Midbrain (tissue), 1 donor: ENCODE measurements at regions not wholly inside any gene's neighbourhood (a gene's known extent, or its start where the extent isn't known, plus 50 kb on each side); places are given as distances from the start of the nearest gene placed in this dataset.
"Not testable (repeated sequence)": the region's sequence is repeated elsewhere in the genome, so short reads cannot be mapped to it uniquely, and the experiment has no call there.

Source experiments
- DNase-seq: peaks from one replicate; lab custom pipeline; 2025; lab: John Stamatoyannopoulos, UW

DNA sequence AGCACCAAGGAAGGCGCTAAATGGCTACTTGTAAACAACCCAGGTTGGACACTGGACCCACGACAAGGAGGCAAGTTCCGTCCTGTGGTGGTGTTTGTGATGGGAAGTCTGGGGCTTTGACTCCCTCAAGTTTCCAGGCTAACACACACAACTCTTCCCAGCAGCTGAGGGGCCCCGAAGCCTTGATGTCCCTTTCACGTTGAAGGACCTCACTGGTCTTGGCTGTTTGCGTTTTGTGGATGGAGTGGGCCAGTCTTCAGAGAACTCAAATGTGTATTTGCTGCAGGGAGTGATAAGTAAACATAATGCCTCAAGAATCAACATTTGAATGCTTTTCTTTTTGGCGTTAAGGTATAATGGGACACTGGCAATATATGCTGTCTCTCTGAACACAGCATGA is 199.2 kb downstream of the TM9SF2 start:
- no peak for DNase-seq

DNA sequence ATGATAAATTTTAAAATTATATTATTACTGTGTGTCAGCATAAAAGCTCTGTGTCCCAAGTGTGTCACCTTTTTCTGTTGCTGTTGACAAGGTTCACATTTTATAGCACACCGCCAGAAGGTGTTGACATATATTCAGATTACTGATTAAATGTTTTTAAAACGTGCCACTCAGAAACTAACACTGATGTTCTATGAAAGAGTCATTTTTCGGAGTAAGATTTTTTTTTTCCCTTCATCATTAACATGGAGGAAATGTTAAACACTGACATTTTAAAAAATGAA is 197.5 kb downstream of the TM9SF2 start:
- no peak for DNase-seq

DNA sequence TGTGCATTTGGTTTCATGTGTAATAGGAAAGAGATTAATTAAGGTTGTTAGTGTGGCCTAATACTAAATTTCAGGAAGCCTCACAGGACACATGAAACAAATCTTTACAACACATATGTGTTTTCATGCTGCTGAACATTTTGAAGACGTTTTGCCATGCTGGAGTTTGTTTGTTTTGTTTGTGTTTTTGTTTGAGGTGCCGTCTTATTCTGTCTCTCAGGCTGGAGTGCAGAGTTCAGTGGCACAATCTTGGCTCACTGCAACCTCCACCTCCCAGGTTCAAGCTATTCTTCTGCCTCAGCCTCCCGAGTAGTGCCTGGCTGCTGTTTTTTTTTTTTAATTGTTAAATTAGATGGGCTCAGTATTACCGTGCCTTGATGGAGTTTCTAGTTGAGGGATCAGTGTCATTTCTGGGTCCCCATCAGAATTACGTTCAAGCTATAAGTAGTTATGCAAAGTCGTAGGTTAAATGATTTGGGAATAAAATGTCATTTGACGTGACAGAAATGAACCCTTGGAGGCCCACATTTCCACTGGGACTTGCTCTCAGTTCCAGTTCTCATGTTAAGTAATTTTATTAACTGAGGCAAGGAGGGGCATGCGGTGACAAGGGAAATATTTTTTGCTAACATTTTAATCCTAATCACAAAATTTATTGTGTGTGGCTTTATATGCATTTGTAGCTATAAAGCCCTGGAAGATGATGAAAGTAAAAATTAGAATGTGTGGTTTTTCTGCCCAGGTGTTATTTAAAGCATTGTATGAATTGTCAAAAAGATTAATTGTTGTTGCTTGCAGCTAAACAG is 196.9 kb downstream of the TM9SF2 start:
- no peak for DNase-seq

DNA sequence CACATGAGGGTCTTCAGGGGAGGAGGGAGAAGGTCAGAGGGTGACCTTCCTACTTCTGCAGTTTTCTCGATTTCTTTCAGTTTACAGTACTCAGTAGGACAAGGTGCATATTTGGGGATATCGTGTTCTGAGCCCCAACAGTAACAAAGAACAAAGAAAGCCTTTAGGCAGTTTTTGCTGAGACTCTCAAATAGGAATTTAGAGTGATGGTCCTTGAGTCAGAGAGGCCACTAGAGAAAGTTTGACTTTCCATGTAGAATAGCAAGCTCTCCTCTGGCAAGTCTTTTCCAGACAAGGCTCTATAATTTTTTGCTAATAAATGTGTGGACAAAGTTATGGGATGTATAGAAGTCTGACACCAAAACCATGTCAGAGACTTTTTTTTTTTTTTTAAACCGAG is 194.6 kb downstream of the TM9SF2 start:
- DNase-seq, result no peak

DNA sequence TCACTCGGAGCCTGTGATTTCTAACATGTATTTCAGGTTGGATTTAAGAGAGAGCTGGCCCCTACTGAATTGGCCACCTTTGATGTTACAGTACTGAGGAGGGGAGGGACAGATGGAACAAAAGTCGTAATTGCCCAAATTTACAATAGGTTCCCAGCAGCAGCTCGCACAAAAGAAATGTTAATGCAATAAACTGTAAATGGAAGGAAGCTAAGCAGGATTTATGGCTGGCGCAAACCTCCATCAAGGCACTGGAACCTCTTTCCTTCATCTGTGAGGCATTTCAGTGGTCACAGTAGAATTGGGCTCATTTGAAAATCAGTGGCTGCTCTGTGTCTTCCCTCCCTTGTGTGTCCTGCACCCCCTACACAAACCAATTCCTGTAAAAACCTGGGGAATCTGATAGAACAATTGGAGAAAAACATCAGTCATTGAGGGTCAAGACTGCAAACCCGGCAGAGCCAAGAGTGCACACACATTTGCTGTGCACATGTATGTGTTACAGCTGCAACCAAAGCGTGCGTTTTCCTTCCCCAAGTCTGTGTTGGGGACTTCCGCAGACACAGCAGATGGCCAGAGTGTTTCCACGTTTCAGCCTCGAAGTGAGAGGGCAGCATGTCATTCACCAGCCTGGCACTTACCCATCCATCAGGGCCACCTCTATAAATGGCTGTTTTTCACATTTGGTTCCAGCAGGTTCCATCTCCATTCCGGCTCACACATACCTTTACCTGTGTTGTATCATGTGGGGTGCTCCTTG is 192.8 kb downstream of the TM9SF2 start:
- DNase-seq, result no peak

DNA sequence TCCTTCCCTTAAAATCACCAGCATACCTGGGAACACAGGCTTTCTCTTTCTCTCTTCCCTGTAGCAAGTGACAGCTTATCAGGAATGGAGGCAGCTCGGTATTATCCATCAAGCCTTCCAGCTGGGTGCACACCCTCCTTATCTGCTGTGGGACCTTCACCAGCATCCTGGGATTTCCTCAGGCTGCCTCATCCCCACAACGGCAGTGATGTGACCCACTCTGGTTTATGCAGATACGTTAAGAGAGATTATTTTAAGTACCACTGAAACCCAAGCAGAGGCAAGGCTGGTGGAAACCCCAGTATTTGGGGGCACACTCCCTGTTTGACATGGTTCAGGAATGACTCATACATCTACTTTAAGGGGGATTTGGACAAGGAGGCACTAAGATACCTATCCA is 192.1 kb downstream of the TM9SF2 start:
- DNase-seq, result no peak

DNA sequence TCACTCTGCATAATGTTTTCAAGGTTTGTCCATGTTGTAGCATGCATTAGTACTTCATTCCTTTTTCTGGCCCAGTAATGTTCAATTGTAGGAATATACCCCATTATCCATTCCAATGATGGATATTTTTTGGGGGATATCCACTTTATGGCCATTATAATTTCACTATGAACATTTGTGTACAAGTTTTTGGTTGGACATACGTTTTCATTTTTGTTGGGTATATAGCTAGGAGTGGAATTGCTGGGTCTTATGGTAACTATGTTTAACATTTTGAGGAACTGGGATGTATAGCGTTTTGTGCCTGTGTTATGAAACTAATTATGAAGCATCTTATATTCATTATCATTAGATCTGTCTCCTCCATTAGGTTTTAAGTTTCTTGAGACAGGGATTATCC is 191.6 kb downstream of the TM9SF2 start:
- no peak for DNase-seq

DNA sequence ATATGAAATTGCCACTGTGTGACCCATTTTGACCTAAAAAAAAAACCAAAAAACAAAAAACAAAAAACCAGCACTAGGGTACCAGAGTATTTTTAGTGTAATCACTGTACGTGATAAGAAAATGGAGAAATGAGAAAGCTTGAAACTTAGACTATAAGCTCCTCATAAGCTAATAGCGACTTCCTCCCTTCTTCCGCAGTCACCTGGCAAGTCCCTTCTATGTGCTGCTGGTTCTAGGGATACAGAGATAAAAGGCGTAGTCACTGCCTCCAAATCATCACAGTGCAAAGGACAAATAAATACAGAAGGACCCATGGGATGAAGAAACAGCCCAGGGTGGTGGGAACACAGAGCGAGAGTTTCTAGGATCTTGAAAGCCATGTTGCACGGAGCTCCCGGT is 190.3 kb downstream of the TM9SF2 start:
- DNase-seq, result no peak

DNA sequence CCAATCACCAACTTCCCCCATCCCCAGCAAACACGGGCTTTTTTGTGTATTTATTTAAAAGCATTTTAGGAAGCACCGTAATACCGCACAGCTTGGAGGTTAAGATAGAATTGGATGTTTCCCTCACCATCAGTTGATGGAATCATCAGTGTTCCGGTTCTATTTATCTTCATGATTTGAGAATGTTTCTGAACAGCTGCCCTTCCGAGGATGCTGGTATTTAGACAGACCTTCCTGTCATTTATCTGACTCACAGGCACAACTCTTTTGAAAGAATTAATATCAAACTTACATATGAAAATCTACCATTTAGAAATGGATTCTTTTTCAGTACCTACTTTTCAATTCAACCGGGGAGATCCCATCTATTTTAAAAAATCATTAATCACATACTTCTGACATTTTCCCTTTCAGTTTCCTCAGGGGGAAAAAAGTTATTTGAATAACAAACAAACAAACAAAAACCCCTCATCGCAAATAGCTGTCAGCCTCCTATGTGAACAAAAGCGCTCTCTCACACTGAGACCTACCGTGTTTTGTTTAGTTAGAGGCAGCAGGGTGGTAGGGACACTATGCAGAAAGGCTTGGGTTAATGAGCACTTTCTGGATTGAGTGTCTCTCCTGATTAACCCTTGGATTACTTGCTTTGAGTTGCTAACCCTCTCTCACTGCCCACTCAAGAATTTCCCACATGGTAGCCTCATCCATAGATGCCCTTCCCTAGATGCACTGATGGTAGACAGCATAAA is 189.3 kb downstream of the TM9SF2 start:
- no peak for DNase-seq

DNA sequence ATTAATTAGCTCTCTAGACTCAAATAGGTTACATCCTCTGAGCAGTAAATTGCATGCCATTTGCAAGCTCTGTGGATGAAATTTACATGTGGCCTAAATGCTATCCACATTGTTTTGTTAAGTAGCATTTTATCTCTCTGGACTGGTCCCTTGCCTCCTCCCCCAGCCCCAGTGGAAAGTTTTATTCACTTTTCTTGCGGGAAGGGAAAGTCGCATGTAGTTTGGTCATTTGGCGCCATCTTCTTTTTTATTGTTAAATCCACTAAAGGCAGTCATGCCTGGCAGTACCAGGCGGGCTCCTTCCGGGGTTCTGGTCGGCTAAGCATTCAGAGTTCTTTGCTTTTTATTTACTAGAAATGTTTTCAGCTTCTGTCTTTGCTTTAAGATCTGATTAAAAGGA is 188.7 kb downstream of the TM9SF2 start:
- DNase-seq, result no peak

DNA sequence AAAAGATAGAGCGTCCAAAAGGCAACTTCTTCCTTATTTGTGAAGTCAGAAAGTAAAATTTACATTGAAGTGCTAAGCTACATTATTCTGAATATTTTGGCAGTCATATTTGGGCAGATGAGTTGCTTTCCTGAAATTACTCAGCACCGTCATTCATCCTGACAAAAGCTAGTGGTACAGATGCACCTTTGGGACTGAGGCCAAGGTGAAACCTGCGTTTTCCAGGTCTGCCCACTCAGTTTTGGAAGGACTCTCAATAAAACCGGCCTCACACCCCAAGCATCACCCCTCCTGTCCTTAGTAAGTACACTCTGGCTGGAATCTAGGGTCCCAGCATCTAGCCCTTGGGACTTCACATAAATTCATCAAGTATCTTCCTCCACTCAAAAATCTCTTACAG is 187.5 kb downstream of the TM9SF2 start:
- DNase-seq, result no peak

DNA sequence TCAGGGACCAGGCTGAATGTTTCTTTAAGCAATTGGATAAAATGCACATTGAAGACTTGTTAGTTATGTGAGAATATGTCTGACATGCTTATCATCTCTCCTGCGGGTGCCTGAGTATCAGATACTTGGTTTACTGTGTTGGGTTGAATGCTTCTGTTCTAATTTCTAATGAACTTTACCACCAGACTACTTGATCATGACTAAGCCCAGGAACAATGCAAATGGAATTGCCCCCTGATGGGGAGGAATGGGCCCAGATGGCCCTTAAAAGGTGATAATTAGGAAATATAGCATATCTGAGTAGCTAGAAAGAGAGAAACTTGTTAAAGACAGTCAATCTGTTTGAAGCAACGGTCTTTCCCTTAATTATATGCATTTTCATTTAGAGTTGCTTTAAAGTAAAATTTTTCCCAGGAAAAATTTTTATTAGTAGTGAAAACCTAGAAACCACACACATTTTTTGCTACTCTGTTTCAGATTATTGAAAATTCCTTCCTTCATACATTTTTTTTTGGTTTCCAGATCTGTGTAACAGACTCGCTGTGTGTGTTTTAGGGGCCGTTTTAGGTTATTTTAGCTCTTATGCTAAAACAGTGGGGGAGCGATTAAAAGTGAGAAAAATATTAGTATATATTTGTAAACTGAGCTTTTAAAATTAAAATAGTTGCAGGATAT is 186.6 kb downstream of the TM9SF2 start:
- no peak for DNase-seq

DNA sequence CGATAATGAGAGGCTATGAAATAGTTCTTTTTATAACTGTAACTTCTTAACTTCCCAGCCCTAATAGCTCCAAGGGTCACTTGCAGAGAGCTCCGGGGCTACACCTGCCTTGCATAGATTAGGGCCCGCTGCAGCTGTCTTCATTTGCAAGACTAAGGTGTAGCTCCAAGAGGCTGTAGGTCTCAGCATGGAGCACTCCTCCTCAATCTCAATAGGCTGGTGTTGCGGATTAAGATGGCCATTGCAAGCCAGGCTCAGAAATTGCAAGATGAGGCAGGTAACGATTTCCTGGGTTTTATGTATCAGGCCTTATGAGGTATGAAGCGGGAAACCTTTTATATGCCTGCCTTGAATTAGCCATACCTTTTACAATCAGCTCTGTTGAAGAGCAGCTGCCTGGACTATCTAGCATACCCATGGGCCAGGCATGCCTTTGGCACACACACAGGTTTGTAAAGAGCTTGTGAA is 185.7 kb downstream of the TM9SF2 start:
- DNase-seq, result no peak

DNA sequence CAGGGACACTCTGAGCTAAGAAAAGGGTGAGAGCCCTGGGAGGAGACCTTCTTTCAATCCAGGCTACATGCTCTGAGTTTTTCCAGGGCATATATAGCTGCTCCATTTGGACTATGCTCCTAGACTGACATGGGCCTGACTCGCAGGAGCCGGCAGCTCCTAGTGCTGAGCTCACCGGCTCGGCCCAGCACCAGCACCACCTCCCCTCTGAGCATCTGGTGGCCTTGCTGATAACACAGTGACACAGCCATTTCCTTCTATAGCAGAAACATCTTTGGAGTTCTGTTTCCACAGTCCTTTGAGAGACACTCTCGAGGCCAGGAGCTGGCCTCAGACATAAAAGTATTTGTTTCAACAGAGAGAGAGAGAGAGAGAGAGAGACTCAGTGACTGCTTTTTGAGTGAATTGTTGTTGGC is 184.9 kb downstream of the TM9SF2 start:
- no peak for DNase-seq

DNA sequence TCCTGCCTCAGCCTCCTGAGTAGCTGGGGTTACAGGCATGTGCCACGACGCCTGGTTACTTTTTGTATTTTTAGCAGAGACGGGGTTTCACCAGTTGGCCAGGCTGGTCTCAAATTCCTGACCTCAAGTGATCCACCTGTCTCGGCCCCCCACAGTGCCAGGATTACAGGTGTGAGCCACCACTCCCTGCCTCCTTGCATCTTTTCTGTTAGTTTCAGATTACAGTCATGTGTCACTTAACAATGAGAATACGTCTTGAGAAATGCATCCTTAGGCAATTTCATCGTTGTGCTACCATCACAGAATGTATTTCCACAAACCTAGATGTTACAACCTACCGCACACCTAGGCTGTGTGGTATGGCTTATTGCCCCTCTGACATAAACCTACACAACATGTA is 180.4 kb downstream of the TM9SF2 start:
- DNase-seq, result no peak

DNA sequence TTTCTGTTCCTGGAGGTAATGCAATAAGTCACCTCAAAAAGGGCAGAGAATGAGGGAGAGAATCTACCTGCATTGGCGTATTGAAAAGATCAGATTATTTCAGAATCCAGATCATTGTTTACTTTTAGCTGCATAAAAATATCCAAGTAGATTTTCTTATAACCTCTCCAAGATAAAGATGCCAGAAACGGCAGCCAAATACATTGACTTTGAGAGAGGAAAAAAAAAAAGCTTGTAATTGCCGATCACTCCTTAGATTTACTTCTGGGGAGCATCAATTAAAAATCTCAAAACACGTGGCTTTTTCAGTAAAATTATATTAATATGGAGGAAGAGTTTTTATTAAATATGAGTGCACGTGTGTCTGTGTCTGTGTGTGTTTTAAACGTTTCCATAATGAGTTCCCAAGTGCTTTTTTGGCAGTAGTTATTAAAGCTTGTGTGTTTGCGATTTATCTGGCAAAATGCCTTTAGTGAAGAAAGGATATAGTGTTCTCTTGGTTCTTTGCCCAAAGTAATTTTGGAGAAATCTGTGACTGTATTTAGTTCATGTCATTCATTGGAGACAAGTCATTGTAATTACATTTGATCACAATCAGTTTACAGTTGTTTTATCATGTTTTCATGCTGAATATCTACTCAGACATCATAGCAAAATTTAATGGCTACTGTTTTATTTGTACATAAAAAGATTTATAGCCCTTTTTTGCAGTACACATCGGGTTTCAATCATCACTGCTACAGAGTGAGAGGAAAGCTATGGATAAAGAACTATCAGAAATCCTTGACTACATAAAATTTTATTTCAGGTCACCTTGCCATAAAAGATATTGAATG is 176.1 kb downstream of the TM9SF2 start:
- DNase-seq, result no peak

DNA sequence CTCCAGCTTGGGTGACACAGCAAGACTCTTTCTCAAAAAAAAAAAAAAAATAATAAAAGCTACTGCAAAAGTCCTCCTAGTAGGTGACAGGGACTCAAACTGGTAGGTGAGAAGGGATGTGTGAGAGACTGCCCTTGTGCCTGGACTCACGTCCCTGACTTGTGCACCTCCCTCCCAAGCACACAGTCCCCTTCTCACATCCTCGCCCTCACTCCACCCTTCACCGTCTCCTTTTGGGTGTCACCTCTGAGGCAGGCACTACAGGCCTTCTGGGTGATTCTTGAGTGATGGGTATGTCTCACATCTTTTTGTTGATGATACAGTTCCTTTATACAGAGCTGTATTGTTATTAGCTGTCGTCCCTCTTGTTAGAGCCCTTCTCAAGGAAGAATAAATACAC is 170.5 kb downstream of the TM9SF2 start:
- DNase-seq, result no peak

DNA sequence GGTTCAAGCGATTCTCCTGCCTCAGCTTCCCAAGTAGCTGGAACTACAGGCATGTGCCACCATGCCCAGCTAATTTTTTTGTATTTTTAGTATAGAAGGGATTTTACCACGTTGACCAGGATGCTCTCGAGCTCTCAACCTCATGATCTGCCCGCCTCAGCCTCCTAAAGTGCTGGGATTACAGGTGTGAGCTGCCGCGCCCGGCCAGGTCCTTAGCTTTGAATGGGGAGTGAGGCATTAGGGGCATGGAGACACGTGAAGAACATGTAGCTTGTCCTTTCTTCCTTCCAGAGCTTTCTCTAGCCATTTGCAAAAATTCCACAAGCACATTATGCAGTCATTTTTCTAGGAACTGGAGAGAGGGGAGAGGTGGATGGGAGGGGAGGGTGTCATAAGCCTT is 167.8 kb downstream of the TM9SF2 start:
- not testable (repeated sequence) for DNase-seq

DNA sequence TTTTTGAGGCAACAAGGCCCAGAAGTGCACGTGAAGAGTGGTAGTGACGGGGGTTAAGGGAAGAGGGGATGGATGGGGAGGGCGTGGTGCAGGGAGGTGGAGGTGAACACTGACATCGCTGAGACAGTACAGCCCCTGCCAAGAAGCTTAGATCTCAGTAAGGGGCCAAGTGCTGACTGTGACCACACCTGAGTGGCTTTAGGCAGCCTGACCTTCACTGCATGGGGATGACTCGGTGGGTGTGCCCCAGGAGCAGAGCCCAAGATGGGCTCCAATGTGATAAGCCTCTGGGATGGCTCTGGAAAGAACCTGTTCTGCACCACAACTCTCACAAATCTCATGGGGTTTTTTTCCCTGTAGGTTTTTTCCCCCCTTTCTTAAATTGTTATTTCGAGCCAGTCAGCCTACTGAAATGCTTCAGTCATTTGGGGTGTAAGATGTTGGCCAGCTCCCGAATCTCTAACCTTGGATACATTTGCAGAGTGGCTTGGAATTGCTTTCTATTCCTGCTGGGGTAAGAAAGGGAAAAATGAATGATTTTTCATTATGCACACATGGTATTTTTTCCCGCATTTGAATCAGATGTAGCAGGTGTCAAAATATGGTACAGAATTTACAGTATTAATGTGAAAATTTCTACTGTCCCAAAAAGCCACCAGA is 165.0 kb downstream of the TM9SF2 start:
- no peak for DNase-seq

DNA sequence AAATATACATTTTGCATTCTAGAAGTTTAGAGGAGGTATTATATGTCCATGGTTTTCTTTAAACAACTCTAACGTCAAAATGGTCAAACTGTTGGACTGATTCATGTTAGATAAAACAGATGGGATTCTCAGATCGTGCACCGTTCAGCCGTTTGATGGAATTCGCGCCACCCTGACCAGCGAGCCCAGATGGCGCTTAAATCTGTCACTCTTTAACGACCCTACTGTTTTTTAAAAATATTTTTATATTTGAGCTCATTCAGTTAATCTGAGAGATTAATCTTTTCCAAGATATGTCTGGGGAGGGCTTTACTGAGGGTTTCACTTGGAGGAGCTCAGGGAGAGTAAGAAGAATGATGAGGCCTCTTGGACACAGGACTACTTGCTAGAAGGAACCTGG is 164.4 kb downstream of the TM9SF2 start:
- DNase-seq, result no peak

DNA sequence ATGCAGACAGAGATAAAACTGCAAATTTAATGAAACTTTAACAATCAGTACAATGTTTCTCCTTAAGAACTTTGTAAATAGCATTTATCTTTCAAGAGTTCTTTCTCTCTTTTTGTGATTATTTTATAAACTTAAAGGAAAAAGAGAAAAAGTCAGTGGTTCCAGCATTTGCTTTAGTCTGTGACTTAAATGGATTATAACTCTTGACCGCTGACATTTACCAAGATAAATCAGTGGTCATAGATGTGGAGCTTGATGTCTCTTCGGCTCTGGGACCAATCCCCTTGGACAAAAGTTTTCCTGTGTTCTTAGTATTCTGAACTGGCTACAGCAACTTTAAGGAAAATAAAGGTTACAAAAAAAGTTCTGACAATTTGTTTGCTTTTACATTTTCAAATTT is 162.6 kb downstream of the TM9SF2 start:
- no peak for DNase-seq
